GM18505 (cell line): ENCODE measurements at regions not wholly inside any gene's neighbourhood (a gene's known extent, or its start where the extent isn't known, plus 50 kb on each side); places are given as distances from the start of the nearest gene placed in this dataset.
"Not testable (repeated sequence)": the region's sequence is repeated elsewhere in the genome, so short reads cannot be mapped to it uniquely, and the experiment has no call there.

Experiments used
- ATAC-seq: cut with Tn5 transposase; IDR thresholded peaks from one replicate; pipeline ENCODE4 v1.9.1; 2021; ENCODE audit not compliant: unreplicated experiment
- POLR2A ChIP-seq: IDR thresholded peaks from 4 replicates; pipeline ENCODE4 v1.6.1; 2011; ENCODE audit warnings: borderline replicate concordance; ENCODE audit not compliant: insufficient read depth, insufficient read length; ENCODE audit errors: extremely low read depth

- TF ChIP-seq POLR2A: no peak
- no peak for ATAC-seq
Measured at GRCh38 chr1:70490153-70490552, 79.1 kb downstream of the CTH start.

- ATAC-seq: no peak
- TF ChIP-seq POLR2A: no peak
Measured at GRCh38 chr1:70495370-70495769, 84.3 kb downstream of the CTH start.

GRCh38 chr1:70496181-70496580 lies 85.1 kb downstream of the CTH start:
- ATAC-seq: no peak
- TF ChIP-seq POLR2A: no peak

GRCh38 chr1:70497152-70497551 lies 86.1 kb downstream of the CTH start:
- no peak for ATAC-seq
- TF ChIP-seq POLR2A: no peak

- TF ChIP-seq POLR2A: no peak
Measured at GRCh38 chr1:70498666-70499065, 87.6 kb downstream of the CTH start.

GRCh38 chr1:70499695-70500094 lies 88.6 kb downstream of the CTH start:
- TF ChIP-seq POLR2A: no peak
- ATAC-seq: no peak

More at GRCh38 chr1:70498666-70499065, 87.6 kb downstream of the CTH start:
- ATAC-seq: no peak

- TF ChIP-seq POLR2A: no peak
- ATAC-seq: no peak
Measured at GRCh38 chr1:70503358-70503757, 92.3 kb downstream of the CTH start.

GRCh38 chr1:70504176-70504820 lies 93.2 kb downstream of the CTH start:
- no peak for TF ChIP-seq POLR2A
- ATAC-seq: peak; percentile 98

GRCh38 chr1:70504821-70505193 lies 93.7 kb downstream of the CTH start:
- ATAC-seq: peak; percentile 23
- TF ChIP-seq POLR2A: no peak

- ATAC-seq: not testable (repeated sequence)
Measured at GRCh38 chr1:70507991-70508390, 96.9 kb downstream of the CTH start.

GRCh38 chr1:70509996-70510876 lies 99.2 kb downstream of the CTH start:
- peak; percentile 82 for ATAC-seq
- no peak for TF ChIP-seq POLR2A

- TF ChIP-seq POLR2A: no peak
- no peak for ATAC-seq
Measured at GRCh38 chr1:70517444-70517843, 106.4 kb downstream of the CTH start.

GRCh38 chr1:70518106-70518505 lies 107.0 kb downstream of the CTH start:
- no peak for ATAC-seq
- TF ChIP-seq POLR2A: no peak

GRCh38 chr1:70528590-70529333 lies 117.7 kb downstream of the CTH start:
- ATAC-seq: peak; percentile 51
- no peak for TF ChIP-seq POLR2A

- TF ChIP-seq POLR2A: no peak
- no peak for ATAC-seq
Measured at GRCh38 chr1:70536708-70537366, 125.8 kb downstream of the CTH start.
